Astrocyte of the cerebellum (primary cell): ENCODE measurements at regions not wholly inside any gene's neighbourhood (a gene's known extent, or its start where the extent isn't known, plus 50 kb on each side); places are given as distances from the start of the nearest gene placed in this dataset.

Experiments used
- DNase-seq: peaks from one replicate; pipeline ENCODE4 v3.0.0-alpha.2; 2011; ENCODE audit warnings: low read depth
- H3K4me3 ChIP-seq: 2 replicates; pipeline ENCODE4 v1.5.1; 2011; ENCODE audit warnings: mild to moderate bottlenecking, low read depth, low read length, moderate library complexity
- CTCF ChIP-seq: IDR thresholded peaks from 2 replicates; pipeline ENCODE4 v1.5.1; 2012; ENCODE audit warnings: low read length, low read depth, moderate library complexity, mild to moderate bottlenecking; ENCODE audit errors: missing control alignments
- in situ Hi-C: cut with HindIII; loops from 2 replicates; pipeline ENCODE4 v1.10.0; 2017; ENCODE audit warnings: low sequenced_read_pairs

DNA sequence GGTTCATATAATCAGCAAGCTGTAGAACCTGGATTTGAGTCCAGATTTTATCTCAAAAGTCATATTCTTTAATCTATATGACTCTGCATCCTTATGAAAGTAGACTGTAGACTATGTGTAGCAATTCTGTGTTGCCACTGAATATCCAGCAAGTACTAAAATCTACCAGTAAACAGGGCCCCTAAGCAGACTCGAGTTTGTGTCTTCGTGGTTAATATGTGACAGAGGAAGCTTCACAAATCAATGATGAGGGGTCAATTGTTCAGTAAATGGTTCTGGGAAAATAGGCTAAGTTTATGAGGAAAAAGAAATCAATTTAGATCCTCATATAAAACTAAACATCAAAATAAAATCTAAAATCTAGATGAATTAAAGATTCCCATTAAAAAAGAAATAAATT lies 648.5 kb upstream of the KIRREL3 start:
- no peak overlapping the region for H3K4me3 ChIP-seq
- DNase-seq = no peak
- no peak for TF ChIP-seq CTCF
- in situ Hi-C loops = no loop called here

DNA sequence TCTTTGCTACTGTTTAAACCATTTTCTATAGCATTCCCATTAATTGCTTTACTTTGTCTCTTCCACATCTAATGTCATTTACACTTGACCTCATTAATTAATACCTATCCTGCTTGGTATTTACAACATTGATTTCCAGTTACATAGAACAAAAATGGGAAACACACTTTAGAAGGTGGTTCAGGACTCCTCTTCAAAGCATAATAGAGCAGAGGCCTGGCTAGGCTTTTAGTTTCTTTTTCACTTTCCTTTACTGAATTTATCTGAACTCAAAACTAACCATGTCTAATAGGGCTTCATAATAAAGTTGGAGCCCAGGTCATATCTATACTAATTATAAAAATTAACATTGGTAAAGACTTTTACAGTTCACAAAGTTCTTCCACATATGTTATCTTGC lies 648.0 kb upstream of the KIRREL3 start:
- no peak for DNase-seq
- H3K4me3 ChIP-seq = no peak overlapping the region
- in situ Hi-C loops = no loop called here
- no peak for TF ChIP-seq CTCF

GRCh38 chr11:127644366-127644765 lies 643.8 kb upstream of the KIRREL3 start:
- in situ Hi-C loops = no loop called here
- no peak for TF ChIP-seq CTCF
- no peak overlapping the region for H3K4me3 ChIP-seq
- DNase-seq = no peak

DNA sequence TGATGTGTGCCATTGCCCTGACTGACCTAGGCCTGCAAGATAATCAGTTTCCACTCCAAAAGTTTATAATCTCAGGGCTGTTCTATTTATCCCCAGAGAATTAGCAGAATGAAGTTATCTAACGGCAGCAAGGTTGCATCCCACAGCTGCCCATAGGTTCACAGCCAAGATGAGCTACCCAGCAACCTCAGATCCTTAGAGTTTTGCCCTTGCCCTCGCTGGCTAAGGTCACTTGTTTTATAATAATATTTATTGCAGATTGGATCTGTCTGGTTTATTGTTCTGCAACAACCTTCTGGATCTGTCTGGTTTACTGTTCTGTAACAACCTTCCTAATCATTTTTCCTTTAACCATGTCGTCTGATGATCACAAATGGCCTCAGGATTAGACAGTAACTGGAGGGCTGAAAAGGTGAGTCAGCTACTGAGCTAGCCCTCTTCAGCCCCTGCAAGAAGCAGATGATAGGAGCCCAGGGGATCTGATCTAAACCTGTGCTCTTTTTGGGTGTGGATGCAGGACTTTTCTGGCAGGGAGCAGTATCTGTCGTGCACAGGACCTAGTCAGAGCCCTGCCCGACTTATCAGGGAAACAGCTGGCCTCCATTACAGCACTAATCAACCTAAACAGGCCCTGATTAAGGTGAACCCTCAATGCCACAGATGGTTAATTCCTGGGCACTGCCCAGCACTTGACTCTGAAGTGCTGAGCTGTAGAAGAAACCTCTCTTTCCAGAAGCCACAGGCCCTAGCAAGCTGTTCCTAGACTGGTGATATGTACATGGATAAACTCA lies 642.9 kb upstream of the KIRREL3 start:
- no peak overlapping the region for H3K4me3 ChIP-seq
- no peak for DNase-seq
- in situ Hi-C loops = no loop called here
- no peak for TF ChIP-seq CTCF

- no peak overlapping the region for H3K4me3 ChIP-seq
- in situ Hi-C loops = no loop called here
- no peak for DNase-seq
- no peak for TF ChIP-seq CTCF
Measured at GRCh38 chr11:127640561-127641451, 640.2 kb upstream of the KIRREL3 start.

- DNase-seq = no peak
- in situ Hi-C loops = no loop called here
- H3K4me3 ChIP-seq = no peak overlapping the region
- no peak for TF ChIP-seq CTCF
Measured at GRCh38 chr11:127639916-127640315, 639.3 kb upstream of the KIRREL3 start.
